ENCODE measurements at regions not wholly inside any gene's neighbourhood (a gene's known extent, or its start where the extent isn't known, plus 50 kb on each side); places are given as distances from the start of the nearest gene placed in this dataset.
"Not testable (repeated sequence)": the region's sequence is repeated elsewhere in the genome, so short reads cannot be mapped to it uniquely, and the experiment has no call there.

DNA sequence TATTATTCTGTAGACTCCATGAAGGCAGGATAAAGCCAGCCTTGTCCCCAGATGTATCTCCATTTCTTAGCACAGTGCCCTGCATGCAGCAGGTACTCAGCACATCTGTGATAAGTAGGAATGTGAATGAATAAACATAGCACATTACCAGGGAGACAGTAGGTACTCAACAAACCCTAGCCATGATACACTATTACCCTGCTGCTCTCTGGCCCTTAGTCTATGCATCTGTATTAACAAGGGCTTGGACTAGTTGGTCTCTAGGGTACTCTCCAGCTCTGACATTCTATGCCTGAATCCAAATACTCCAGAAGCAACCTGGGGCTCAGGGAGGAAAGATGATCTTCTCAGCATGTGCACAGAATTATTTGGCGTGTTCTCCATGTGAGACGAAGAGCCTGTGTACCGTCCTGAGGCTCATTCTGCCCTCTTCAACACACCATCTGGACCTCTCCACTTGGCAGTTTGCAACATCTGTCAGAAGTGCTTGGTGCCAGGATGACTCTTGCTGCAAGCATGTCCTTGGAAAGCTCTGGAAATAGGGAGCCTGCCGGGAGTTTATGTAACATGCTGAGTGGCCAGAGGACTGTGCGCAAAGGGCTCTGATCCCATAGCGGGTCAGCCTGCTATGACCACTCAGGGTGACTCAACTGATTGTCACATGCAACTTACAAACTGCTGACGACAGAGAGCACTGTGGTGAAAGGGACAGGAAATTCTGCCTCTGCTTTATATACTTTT, 228.2 kb upstream of the USP24 start:
- DNase-seq (ENCODE audit: low spot score), result no peak

DNA sequence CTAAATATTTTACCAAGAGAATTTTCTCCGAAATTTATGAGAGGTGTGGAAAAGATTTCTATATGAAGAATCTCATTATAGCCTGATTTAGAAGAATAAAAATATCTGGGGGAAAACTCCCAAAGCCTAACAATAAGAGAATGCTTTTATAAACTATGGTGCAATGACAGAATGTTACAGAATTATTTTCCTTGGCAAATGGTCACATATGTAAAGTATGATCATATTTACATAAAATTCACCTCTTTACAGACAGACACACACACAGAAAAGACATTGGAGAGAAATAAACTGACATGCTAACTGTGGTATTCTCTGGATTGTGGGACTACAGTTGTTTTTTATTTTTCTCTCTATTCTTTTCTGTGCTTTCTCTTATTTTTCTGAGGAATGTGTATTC, 226.3 kb upstream of the USP24 start:
- no peak for DNase-seq (ENCODE audit: low spot score)

DNA sequence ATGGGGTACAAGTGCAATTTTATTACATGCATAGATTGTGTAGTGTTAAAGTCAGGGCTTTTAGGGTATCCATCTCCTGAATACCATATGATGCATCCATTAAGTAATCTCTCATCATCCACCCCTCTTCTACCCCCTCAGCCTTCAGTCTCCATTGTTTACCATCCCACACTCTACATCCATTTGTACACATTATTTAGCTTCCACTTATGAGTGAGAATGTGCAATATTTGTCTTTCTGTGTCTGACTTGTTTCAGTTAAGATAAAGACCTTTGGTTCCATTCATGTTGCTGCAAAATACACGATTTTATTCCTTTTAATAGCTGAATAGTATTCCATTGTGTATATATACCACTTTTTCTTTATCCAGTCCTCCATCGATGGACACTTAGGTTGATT, 222.5 kb upstream of the USP24 start:
- no peak for DNase-seq (ENCODE audit: low spot score)

DNA sequence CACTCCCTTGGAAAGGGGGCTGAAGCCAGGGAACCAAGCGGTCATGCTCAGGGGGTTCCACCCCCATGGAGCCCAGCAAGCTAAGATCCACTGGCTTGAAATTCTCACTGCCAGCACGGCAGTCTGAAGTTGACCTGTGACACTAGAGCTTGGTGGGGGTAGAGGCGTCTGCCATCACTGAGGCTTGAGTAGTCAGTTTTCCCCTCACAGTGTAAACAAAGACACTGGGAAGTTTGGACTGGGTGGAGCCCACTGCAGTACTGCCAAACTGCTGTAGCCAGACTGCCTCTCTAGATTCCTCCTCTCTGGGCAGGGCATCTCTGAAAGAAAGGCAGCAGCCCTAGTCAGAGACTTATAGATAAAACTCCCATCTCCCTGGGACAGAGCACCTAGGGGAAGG, 215.6 kb upstream of the USP24 start:
- DNase-seq (ENCODE audit: low spot score), result not testable (repeated sequence)

DNA sequence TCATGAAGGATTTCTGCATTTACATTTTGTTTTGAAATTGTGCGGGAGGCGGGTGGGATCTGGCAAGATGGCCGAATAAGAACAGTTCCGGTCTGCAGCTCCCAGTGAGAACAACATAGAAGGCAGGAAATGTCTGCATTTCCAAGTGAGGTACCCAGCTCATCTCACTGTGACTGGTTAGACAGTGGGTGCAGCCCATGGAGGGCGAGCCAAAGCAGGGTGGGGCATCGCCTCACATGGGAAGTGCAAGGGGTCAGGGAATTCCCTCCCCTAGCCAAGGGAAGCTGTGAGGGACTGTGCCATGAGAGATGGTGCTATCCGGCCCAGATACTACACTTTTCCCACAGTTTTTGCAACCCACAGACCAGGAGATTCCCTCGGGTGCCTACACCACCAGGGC, 215.0 kb upstream of the USP24 start:
- DNase-seq (ENCODE audit: low spot score), result not testable (repeated sequence)

DNA sequence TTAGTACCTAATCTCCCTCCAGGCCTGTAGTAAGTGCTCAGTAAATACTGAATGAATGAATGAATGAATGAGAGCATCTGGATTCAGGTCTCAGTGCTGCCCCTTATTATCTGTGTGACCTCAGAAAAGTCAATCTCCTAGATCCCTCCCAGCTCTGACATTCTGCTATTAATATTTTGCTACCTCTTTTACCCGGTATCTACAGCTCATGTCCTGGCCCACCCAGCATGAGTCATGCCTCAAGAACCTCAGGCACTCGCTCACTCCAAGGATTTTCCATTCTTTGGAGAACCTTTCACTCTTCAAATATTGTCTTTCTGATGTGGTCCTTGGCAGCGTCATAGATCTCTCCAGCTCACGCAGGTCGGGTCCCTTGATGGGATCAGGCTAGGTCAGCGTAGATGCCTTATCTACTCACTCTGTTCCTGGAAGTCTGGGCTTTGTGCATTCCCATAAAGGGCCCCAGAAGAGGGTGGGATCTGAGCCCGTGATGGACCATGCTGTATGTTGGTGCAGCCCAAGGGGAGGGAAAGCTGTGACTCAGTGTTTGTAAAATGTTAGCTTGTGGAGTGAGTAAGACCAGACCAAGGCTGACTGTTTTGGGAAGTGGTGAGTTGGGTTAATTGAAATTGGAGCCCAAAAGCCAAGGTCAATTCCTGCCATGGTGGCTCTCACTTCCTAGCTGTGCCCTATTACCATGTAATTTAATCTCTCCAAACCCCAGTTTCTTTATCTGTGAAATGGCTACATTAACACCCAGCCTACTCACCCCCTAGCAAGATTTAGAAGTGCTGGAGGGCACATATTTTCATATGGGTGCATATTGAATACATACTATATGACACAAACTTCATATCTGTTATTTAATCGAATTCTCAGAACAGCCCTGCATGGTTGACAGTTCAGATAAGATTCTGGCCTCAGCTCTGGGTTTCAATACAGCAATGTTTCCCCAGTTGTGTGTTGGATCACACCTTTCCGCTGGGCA, 214.1 kb upstream of the USP24 start:
- DNase-seq (ENCODE audit: low spot score), result no peak

DNA sequence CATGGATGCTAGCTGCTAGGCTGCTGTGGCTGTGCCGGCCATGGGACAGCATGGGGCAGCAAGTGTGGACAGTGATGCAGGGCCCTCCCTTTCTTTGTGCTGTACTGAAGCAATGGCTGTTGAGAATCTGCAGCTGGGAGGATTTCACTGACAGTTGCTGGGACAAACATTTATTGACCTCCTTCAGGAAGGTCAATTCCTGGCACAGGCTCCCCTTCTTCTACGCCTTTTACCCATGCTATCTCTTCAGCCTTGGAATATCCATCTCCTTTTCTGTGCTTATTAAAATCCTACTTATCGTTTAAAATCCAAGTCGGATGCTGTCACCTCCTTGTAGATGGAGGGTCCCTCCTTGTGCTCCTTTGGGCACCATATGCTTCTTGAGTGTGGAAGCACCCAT, 213.1 kb upstream of the USP24 start:
- DNase-seq (ENCODE audit: low spot score), result no peak

DNA sequence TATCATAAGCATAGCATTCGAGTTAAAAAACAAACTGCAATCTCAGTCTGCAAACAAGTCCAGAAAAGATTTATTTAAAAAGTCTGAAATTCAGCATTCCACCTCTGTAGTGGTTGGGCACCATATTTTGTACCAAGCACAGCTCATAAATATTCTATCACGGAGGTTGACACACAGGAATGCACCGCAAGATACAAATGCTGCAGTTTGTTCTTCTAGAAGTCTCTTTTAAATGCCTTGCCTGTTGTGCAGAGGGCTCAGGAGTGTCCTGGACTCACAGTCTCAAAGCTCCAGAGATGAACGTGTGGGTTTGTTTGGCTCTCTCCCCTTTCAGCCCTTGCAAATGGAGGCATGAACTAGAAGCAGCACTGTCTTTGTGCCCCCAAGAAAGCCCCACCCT, 212.4 kb upstream of the USP24 start:
- DNase-seq (ENCODE audit: low spot score), result no peak

DNA sequence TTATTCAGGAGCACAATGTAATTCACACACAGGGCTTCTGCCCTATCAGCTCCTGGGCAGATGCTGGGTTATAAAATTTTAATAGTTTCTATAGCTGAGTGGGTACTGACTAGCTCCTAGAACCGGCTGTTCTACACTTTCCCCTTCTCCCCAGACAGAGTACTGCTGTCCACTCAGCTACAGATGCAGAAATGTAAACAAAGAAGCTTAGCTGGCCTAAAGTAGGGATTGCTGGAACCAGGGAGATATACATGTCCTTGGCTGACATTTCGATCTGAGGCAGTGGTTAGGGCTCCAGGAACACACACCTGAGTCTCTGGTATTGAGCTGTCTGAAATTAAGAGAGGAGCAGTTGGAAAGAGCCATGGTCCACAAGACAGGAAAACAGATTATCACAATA, 211.5 kb upstream of the USP24 start:
- no peak for DNase-seq (ENCODE audit: low spot score)

DNA sequence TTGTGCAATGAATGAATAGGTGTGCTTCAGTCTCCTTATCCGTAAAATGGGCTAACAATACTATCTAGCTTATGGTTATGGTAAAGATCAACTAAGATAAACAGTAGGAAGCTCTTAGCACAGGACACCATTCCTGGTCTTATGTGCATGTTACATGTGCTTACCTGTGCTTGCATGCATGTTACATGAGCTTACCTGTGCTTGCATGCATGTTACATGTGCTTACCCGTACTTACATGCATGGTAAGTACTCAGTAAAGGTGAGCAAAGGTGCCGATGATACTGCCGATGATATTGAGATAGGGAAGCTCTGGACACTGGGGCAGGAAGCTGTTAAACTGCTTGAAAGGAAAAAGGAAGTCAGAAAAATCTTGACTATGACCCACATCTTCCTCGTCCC, 211.0 kb upstream of the USP24 start:
- no peak for DNase-seq (ENCODE audit: low spot score)

DNA sequence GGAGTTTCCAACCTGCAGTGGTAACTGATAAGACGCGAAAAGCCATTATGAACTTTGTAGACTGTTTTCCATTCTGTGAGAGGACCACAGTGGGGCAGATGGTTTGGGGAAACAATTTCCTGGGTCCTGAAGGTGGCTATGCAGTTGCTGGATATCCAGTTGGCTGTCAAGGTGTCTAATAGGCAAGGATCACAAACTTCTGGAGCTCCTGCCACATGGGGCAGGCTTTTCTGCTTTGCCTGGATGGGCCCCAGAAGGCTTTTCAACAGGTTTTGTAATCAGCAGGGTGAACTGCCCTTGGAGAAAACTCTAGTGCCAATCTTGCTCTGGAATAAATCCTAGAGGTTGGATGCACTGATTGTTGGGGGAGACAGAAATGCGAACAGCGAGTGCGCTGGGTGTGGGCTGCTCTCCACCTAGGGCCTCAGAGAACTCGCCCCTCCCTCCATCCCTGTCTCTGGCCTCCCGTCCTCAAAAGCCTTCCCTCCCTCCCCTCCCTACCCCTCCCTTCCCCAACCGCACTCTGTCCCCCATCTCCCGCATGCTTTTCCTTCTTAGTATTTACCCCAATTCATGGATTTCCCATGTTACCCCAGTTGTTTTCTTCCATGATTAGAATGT, 210.3 kb upstream of the USP24 start:
- DNase-seq (ENCODE audit: low spot score), result no peak

DNA sequence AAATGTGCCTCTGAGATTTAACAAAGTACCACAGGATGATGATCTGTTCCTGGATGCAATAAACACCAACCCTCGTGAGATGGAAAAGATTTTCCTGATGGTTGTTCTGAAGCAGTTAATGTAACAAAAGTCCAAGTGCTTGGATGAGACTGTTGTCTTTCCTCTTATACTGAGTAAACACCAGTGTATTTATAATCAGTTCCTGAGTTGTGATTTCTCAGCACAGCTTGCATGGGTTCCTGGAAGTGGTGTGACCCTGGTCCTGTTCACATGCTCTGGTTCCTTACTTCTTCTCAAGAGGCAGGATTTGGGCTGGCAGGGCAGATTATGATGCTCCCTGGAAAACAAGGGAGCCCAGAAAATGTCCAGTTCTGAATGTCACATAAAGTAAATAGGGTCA, 208.2 kb upstream of the USP24 start:
- DNase-seq (ENCODE audit: low spot score), result no peak

DNA sequence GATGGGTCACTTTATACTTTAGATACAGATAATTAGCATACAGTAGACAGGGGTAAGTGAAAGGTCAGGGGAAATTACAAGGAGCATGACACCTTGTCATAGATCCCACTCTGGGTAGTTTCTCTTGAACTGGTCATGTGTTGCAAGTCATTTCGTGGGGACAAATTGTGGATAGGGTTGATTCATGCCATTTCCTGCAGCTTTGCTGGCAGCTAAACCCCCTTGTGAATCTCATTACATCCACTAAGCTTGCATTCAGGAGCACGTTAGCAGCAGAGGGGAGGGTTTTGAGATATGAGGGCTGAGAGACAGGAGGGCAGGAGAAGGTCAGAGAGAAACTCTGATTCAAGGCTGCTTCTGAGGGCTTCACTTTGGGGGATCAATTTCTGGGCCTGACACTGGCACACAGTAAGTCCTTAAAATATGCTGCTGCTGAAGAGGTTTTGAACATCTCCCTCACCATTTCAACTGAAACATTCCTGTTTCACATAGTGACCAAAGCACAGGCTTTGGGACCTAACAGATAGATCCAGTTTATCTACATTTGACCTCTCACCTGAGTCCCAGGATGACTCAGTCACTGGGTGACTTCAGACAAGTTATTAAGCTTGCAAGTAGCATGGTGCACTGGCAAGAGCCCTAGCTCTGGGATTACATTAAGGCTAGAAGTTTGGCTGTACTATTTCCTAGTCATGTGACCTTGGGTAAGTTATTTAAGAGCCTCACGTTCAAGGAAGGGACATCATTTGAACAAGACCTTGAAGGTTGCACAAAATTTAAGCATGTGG, 206.0 kb upstream of the USP24 start:
- no peak for DNase-seq (ENCODE audit: low spot score)

DNA sequence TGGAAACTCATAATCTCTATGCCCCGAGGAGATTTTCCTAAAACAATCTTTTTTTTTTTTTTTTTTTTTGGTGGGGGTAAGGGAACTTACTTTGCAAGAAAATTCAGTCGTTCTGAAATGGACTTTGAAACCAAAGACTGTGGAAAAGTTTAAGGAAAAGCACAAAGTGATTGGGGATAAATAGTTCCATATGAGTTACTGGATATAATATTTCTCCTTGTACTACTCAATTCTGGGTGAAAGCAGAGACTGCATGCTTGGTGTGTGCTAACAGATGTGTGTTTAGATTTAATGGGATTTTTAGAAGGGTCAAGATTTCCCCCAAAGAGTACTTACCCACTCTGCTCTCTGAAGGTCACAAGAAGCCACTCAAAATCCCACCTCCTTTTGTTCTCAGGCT, 204.9 kb upstream of the USP24 start:
- DNase-seq (ENCODE audit: low spot score), result no peak

DNA sequence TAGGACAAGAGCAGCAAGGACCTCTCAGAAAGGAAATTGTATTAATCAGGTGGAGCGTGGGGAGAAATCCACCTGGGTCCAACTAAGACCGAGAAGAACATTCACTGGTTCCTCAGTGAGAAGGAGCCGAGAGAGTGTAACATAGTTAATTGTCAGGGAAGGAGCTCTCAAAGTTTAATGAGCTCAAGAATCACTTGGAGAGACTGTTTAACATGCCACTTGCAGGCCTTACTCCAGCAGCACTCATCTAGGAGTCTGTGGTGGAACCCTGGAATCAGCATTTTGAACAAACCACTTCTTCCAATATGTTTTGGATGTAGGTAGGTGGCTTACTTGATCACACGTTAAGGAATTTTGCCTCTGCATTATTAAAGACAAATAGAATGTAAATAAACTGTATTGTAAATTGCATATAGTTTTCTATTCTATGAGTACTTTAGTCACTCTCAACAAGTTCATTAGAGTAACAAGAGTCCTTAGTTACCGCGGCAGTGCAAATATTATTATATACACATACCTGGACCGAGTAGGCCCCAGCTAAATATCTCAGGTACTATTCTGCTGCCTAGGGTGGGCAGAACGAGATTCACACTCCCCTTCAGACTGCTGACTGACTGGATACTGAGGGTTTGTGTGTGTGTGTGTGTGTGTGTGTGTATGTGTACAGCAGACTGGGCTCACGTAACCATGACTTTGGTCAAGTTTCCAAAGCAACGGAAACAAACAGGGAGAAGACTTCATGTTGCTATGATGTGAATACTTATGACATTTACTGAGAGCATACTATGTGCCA, 203.2 kb upstream of the USP24 start:
- no peak for DNase-seq (ENCODE audit: low spot score)

DNA sequence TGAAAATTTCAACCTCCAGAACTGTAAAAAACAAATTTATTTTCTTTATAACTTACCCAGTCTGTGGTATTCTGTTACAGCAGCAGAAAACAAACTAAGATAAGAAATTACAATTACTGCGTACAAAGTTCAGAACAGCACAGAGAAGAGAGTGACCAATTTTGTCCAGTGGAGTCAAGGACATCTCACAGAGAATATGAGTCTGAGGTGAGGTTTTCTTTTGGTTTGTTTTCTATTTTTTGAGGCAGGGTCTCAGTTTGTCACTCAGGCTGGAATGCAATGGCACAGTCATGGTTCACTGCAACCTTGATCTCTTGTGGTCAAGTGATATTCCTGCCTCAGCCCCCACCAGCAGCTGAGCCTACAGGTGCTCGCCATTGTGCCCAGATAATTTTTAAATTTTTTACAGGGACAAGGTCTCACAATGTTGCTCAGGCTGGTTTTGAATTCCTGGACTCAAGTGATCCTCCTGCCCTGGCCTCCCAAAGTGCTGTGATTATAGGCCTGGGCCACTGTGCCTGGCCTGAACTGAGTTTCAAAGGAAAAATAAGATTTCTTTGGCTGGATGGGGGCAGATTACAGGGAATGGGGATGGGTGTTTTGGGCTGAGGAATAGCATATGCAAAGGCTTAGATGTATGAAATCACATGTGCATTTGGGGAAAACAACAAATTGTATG, 201.1 kb upstream of the USP24 start:
- DNase-seq (ENCODE audit: low spot score), result no peak

DNA sequence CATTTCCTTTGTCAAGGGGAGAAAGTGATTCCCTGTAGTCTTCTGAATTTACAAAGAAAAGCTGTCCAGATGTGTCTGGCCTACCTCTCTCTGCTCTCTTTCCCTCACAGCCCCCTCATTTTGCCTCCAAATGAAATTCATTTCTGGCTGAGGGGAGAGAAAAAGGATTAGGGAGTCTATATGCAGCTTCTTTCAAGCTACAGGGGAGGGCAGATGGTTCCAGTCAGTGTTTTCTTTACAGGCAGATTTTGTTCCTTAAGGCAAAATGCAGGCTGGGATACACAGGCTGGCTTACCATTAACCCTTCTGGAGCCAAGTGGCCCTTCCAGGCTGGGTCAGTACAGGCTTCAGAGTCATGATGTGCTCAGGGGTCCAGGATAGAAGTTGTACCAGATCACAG, 198.1 kb upstream of the USP24 start:
- no peak for DNase-seq (ENCODE audit: low spot score)

DNA sequence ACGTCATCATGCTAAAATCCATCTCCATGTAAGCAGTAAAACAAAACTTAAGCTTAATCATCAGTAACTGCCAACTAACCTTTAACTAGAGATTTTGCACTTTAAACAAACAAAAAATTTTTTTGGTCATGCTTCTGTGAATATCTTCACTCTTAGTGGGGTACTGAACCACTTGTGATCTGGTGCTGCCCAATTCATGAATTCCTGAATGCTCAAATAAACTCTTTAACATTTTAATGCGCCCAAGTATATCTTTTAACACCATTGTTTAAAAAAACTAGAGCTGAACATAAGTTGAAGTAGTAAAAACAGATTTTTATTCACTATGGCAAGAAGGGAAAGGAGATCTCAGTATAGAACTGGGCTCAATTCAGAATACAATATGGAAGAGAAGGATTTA, 196.9 kb upstream of the USP24 start:
- DNase-seq (ENCODE audit: low spot score), result no peak

DNA sequence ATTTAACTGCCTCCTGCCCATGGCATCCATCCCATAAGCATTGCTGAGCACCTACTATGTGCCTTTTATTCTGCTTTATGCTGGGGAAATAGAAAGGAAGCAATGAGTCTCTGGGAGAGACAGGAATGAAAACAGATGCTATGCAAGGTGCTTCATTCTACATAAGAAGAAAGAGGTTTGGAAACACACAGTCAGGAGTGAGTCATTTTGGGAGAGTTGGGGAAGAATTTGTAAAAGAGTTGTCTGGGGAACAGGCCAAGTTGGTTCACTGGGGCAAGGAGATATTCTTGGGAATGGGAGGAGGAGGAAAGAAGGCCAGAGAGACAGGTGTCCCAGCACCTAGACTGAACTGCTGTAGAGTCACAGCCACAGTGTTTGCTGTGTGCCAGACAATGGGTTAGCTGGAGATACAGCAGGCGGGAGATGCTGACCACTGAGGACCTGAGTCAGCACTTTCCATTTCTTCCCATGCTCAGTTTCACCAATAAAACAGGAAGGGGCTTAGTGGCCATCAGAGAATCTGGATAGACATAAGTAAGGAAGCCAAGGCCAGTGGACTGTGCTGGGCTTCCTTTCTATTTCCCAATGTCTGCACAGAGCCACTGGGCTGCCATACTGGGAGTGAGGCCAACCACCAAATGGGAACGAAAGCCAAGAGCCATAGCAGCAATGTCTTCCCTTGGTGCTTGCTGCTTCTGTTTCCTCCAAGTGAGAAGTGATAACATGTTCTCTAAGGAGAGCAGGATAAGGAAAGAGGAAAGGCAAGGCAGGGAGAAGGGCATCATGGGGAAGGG, 187.7 kb upstream of the USP24 start:
- DNase-seq (ENCODE audit: low spot score), result no peak

DNA sequence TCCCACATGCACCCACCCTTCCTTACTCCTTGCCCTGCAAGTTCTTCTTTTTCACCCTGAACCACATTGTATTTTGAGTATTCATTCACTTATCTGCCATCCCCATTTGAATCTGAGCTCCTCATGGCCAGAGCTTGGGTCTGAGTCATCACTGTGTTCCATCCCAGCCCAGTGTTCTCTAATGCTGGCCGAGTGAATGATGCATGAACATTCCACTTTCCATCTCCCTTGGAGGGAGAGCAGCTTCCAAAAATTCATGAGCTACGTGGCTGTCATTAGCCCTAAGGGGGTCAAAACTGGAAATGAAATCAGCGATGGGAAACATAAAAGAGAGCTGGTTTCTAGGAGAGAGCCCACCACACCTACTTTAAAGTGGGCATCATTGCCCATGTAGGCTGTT, 187.0 kb upstream of the USP24 start:
- no peak for DNase-seq (ENCODE audit: low spot score)

All from CD4-positive, alpha-beta T cell treated with Interleukin-15 for 4 hours (primary cell).